Left renal cortex interstitium (tissue), 4 donors: ENCODE measurements at regions not wholly inside any gene's neighbourhood (a gene's known extent, or its start where the extent isn't known, plus 50 kb on each side); places are given as distances from the start of the nearest gene placed in this dataset.

Source experiments
- DNase-seq, 4 donors: peaks; one replicate each; pipeline ENCODE4 v3.0.0-alpha.2; 2013; ENCODE audit warnings: low read depth in 4 of 4, low spot score in 2 of 4, missing footprints in 1 of 4

- DNase-seq = no peak
Observed at GRCh38 chr6:2434912-2435311, 189.5 kb upstream of the GMDS start.

- DNase-seq = no peak
Observed at GRCh38 chr6:2434116-2434515, 188.7 kb upstream of the GMDS start.

GRCh38 chr6:2433711-2434110, 188.3 kb upstream of the GMDS start:
- no peak for DNase-seq

DNA sequence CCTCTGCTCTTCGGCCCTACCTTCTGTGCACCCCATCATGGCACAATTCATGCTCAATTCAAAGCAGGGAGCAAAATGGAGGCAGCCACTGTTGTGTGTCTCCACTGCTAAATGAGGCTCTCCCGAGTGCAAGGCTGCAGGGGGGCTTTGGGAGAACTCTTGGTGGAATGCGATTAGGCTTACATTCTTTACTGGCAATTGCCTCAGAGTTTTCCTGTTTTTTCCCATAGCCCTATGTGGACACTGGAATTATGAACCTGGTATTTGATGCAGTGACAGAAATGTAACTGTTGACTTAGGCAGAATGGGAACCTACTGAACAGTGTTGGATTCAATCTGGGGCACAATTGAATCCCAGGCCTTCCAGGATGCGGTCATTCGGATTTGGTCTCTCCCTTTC, 187.9 kb upstream of the GMDS start:
- DNase-seq = no peak

- DNase-seq = no peak
Observed at GRCh38 chr6:2432292-2432691, 186.9 kb upstream of the GMDS start.

- no peak for DNase-seq
Observed at GRCh38 chr6:2430612-2431011, 185.2 kb upstream of the GMDS start.

DNA sequence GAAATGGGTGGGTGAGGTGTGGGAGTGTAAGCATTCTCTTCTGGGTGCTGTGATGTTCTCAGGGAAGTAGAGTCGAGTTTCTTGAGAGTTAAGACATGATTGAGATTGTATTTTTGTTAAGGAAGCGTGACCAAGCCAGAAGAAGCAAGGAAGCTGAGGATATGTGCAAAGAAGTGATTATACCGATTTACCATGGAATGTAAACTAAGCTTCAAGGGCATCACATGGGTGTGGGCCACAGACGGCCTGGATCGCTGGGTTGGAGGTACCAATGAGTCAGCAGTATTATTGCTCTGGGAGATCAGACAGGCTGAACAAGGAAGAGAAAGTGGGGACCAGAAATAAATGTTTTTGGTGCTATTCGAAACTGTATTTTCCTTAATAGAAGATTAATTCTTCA, 184.1 kb upstream of the GMDS start:
- no peak for DNase-seq

GRCh38 chr6:2429032-2429431, 183.6 kb upstream of the GMDS start:
- DNase-seq = no peak

GRCh38 chr6:2426561-2427340, 181.3 kb upstream of the GMDS start:
- DNase-seq = no peak

DNA sequence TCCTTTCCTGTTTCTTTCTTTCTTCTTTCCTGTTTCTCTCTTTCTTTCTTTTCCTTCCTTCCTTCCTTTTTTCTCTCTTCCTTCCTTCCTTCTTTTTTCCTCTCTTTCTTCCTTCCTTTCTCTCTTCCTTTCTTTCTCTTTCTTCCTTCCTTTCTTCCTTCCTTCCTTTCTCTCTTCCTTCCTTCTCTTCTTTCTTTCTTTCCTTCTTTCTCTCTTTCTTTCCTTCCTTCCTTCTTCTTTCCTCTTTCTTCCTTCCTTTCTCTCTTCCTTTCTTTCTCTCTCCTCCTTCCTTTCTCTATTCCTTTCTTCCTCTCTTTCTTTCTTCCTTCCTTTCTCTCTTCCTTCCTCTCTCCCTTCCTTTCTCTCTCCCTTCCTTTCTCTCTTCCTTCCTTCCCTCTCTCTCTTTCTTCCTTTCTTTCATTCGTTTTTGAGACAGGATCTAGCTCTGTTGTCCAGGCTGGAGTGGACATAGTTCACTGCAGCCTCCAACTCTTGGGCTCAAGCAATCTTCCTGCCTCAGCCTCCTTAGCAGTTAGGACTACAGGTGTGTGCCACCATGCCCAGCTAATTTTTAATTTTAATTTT, 170.8 kb upstream of the GMDS start:
- no peak for DNase-seq

DNA sequence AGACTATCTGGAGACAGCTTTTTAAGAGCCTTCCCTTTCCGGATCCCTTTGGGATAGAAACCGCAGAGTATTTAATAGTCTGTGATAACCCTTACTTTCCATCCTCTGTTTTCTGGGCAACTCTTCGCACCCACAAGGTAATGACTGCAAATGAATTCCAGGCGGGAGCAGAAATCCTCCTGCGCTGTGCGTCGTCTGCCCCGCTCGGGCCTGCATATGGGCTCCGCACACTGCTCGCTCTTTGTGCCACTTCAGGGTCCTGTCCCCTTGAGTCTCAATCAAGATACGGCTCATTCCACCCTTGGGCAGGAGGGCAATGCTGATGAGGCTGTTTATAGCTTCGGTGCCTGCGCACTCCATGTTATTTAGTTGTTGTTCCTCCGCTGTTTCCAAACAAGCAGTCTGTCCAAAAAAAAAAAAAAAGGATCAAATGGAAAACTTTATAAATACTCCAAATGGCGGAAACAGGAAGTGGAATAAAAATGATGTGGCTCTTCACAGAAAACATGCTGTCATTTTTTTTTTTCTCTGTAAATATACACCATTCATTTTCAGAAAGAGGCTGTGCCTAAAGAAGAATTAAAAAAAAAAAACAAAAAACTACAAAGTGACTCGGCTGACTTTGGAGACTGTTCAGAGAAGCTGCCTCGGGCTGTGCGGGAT, 169.6 kb upstream of the GMDS start:
- DNase-seq = no peak

DNA sequence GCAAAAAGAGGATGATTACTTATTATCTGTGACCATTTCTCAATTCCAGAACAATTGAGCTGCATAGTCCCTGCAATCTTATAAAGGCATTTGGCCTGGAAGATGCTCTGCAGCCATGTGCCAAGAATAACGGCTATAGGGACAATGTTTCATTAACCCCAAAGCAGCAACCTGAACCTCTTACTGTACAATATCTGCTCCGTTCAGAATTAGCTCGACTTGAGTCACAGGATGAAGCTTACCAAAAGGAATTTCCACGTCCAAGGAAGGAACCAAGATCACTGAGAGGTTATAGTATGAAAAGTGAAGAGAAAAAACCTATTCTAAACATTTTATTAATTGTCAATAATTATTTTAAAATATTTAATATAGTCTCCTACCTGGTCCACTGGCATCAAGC, 167.3 kb upstream of the GMDS start:
- DNase-seq = no peak

DNA sequence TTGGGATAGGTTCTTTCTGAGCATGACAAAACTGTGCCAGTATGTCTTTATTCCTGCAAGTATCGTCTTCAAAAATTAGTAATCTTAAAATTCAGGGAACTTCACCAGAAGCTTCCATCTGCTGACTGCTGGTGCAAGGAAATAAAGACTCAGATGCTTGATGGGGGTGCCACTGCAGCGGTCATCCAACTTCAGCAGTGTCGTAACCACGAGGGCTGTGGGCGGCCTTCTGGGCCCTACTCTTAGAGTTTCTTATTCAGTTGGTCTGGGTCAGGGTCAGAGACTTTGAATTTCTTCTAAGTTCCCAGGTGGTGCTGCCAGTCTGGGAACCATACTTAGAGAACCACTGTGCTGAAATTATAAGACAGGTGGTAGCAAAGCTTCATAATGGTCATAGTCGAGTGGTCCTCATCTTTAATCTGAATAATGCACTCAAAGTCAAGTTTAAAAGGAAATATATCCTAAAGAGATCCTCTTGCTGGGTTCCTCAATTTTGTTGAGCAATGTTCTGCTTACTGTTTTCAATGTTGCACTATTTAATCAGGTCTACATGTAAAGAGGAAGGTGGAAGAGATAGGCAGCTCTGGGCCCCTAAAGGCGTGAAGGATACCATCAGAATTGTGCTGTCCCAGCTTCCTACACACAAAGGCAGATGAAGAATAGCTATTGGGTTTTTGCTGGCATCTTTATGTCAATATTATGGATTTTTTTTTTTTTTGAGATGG, 165.4 kb upstream of the GMDS start:
- no peak for DNase-seq

DNA sequence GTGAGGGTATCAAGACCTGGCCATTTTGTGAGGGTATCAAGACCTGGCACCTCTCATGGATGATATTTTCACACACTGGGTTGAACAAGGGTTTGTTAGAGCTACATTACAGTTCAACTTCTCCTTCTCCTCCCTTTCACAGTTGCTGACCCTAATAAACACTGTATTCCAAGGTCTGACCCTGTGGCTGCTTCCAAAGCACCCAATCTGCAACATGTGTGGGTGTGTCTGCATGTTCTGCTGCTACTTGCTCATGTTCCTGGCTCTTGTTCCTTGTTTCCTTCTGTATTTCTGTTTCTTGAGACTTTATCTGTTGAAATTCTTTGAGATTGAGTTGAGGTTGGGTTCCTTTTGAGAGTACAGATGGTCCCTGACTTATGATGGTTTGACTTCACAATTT, 162.1 kb upstream of the GMDS start:
- no peak for DNase-seq

GRCh38 chr6:2404211-2404929, 159.0 kb upstream of the GMDS start:
- DNase-seq = no peak

- no peak for DNase-seq
Observed at GRCh38 chr6:2403546-2403945, 158.1 kb upstream of the GMDS start.

DNA sequence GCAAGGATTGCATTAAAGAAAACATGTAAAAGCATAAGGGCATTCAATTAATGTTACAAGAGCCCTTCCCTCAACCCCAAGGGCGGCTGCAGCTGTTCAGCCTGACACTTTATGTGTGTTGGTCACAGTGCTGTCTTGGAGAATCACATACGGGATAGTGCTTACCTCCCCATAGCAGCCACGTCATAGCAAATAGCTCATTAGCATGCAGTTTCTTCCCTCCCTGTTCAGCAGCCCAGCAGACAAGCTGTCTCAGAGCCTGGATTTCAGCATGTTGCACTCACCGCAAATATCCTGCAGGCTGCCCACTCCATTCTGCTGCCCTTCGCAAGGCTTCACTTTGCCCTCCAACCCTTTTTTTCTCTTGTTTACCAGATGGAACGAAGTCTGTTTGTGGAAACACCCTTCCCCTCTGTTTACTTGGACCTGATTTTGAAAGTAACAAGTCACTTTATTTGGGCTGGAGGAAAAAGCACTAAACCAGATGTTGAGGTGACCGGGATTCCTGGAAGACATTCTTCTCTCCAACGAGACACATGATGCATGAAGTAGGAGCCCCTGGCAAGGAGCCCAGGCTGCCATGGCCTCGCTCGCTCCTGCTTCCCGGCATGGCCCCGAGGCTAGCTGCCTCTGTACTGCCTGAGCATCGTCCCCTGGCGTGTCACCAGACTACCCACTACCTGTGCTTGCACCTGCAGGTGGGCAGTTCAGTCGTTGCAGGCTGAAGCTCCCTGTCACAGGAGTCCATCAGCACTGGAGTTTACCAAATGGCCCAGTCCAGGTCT, 151.6 kb upstream of the GMDS start:
- DNase-seq = peak in 2 of 4 donors; percentile 17 to 28

DNA sequence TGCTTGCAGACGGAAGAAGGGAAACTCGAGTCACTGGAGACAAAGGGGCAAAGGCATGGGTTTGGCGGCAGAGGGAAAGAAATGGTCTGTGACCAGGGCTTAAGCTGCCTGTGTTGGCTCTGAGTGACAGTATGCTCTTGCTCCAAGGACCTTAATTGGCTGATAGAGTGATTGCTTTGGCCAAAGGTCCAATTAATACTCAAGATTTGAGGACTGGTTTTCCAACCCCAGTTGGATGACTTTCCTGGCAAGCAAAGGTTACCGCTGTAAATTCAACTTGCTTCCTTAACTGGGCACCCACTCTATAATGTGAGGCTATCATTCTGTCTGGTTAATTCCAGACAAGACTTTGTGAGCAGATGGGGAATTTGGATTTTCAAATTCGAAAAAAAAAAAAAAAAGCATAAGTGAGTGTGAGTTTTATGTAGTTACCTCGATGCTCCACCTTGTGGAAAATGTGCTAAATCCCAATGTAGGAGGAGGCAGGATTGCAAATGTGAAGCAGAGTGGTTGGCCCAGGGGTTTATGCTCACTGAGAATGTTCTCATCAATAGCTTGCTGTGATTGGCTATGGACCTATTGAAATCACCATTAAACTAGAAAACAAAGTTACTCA, 150.7 kb upstream of the GMDS start:
- no peak for DNase-seq

GRCh38 chr6:2388554-2389324, 143.3 kb upstream of the GMDS start:
- DNase-seq = no peak
